Left cardiac atrium (tissue), 4 donors: ENCODE measurements at regions not wholly inside any gene's neighbourhood (a gene's known extent, or its start where the extent isn't known, plus 50 kb on each side); places are given as distances from the start of the nearest gene placed in this dataset.
A peak's percentile ranks its signal among the peaks of the same experiment; 100 is the strongest.

Experiments
- ATAC-seq, 2 donors: fragments of 200-7000 bp; cut with Tn5 transposase; one replicate each; pipeline ENCODE4 v1.9.1; 2020; ENCODE audit warnings: mild to moderate bottlenecking in 2 of 2, moderate library complexity in 2 of 2
- DNase-seq: peaks from one replicate; pipeline ENCODE4 v3.0.0-alpha.2; 2020
- intact Hi-C, 2 donors: fragments of 100-400 bp; cut with DNase I; formaldehyde crosslinking; loops; one replicate each; pipeline versions ENCODE4 v1.14.1 to v1.15.1; 2022 to 2023
- donor health status: DM: no; HTN: yes; CAD: no.
- donor health status: DM: no; HTN: yes; CAD: no; lungs with severe emphysema.
- donor health status: DM: yes; HTN: yes; CAD: no.
- donor health status: Dilated cardiomyopathy.

DNA sequence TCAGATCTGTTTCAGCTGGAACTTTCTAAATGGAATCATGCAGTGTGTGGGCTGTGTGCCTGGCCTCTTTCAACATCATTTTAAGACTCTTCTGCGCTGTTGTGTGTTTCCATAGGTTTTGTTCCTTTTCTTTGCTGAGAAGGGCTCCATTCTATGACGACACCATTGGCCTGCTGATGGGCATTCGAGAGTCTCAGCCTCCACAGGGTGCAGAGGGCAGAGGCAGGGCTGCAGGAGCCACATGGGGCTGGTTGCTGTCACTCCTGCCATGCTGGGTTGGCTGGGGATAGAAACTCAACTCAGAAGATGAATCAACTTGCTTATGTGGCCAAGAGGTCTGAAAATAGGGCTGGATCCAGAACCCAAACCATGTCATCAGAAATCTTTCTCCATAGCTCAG is 68.5 kb upstream of the SLCO4A1 start:
- intact Hi-C loops = no loop called here
- DNase-seq (no peak), ATAC-seq (no peak)

GRCh38 chr20:62574230-62574993 is 67.9 kb upstream of the SLCO4A1 start:
- ATAC-seq (no peak), DNase-seq (no peak)
- intact Hi-C loops = no loop called here

DNA sequence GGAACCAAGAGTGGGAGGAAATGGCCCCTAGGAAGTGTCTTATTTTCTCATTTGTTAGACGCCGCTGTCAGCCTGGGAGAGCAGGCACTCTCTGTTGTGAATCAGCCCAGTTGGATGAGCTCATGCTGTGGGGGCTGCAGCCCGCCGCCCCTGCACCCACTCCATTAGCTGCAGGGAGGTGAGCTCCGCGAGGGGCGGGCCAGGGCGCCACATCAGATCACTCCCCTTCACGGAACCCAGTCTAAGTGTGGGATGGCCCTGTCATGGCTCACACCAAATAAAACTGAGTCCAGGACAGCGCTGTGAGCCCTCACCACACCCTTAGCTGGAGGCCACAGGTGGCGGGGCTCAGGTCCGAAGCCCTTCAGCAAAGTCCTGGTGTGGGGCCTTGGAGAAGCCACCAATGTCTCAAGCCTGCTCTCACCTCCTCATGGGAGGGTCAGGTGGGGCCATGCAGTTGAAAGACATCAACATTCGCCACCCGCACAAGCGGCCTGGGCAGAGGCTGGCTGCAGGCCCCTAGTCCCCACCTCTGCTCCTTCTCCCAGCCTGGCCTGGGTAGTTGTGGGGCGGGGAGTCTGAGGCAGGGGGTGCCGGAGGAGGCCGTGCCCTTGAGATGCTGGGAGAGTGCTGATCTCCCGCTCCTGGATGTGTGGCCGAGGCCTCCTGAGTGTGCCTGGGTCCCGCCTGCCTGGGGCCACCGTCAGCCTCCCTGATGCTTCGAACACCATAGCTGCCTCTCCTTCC is 66.2 kb upstream of the SLCO4A1 start:
- intact Hi-C loops = no loop called here
- ATAC-seq (no peak), DNase-seq (no peak)

DNA sequence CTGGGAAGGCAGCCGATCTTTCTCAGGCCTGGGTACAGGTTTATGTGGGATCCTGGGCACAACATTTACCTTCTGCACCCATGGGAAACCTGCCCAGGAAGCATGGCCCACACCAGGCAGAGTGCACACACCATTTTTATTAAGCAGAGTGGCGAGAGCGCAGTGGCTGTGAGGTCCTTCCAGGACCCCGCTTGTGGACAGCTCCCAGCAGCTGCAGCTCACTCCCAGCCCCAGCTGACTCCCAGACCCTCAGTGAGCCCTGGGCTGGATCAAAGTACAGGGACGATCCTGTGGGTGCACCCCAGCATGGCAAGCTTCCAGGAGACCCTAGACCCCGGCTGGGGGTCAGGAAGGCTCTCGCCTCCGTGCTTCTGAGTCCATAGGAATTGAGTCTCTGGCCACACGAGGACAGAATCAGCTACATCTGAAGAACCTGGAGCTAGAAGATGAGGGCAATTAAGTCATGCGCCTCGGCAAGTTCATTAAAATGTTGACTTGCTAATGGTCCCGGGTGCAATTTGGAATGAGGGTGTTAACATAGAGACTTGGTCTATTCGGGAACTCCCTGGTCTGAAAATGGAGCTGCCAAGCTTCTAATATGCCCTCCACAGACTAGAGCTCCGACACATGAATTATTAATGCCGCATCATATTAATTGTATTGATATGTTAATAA is 65.4 kb upstream of the SLCO4A1 start:
- peak; percentile 8 to 55 for ATAC-seq
- intact Hi-C loops = no loop called here
- DNase-seq = no peak

GRCh38 chr20:62577490-62577836 is 64.8 kb upstream of the SLCO4A1 start:
- DNase-seq (no peak), ATAC-seq (peak; percentile 21 to 29)
- intact Hi-C loops = no loop called here

- ATAC-seq (peak in 1 of 2 donors; percentile 9), DNase-seq (no peak)
- intact Hi-C loops = no loop called here
Observed at GRCh38 chr20:62578294-62578897, 63.9 kb upstream of the SLCO4A1 start.

- DNase-seq (no peak), ATAC-seq (no peak)
- intact Hi-C loops = no loop called here
Observed at GRCh38 chr20:62580052-62580451, 62.3 kb upstream of the SLCO4A1 start.

DNA sequence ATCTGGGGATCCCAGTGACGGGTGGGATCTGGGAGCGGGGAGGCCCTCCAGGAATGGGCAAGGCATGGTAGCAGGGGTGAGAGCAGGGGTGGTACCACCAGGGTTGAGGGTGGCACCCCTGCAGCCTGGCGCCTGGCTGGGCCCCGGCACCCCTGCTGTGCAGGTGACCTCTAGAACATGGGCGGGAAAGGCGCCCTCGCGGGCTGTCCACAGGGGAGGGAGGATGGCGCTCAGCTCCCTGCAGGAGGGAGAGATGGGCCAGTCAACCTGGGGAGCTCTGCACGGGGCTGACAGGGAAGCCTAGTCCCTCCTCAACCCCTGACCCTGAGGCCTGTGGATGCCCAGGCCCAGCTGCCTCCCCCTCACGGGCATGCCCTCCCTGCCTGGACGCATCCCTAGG is 61.6 kb upstream of the SLCO4A1 start:
- peak in 1 of 2 donors; percentile 4 for ATAC-seq
- intact Hi-C loops = no loop called here
- no peak for DNase-seq

DNA sequence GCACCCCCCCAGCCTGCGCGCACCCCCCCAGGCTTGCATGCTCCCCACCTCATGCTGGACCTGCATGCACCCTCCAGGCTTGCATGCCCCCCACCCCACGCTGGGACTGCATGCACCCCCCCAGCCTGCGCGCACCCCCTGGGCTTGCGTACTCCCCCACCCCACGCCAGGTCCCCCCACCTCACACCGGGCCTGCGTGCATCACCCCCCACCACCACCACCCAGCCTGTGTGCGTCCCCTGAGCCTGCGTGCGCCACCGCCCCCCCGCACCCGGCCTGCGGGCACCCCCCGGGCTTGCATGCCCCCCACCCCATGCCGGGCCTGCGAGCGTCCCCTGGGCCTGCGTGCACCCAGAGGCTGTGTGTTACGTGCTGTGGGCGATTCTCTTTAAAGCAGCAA is 61.0 kb upstream of the SLCO4A1 start:
- no peak for DNase-seq
- intact Hi-C loops = no loop called here
- ATAC-seq = no peak

DNA sequence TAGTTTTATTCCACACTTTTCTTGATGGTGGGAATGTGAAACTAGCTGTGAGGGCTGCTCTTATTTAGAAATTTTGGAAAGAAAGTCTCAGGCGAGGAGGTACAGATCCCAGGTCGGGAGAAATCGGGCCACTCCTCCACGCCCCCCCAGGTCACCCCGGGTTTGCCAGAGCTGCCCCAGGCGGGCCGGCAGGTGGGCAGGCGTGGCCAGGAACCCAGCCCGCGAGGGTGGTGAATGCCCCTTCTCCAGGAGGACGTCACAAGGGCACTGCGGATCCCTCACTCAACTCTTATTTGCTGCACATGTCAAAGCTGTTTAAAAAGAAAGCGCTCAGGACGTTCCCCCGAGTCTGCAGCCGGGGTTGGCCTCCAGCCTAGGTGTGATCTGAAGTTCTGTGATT is 60.5 kb upstream of the SLCO4A1 start:
- intact Hi-C loops = no loop called here
- DNase-seq = no peak
- ATAC-seq = no peak

- intact Hi-C loops = no loop called here
- ATAC-seq (no peak), DNase-seq (no peak)
Observed at GRCh38 chr20:62583424-62583920, 58.8 kb upstream of the SLCO4A1 start.

- intact Hi-C loops = no loop called here
- DNase-seq (no peak), ATAC-seq (no peak)
Observed at GRCh38 chr20:62584671-62585460, 57.4 kb upstream of the SLCO4A1 start.

- DNase-seq = no peak
- ATAC-seq = no peak
- intact Hi-C loops = no loop called here
Observed at GRCh38 chr20:62585461-62585970, 56.8 kb upstream of the SLCO4A1 start.

- intact Hi-C loops = no loop called here
- no peak for ATAC-seq
Observed at GRCh38 chr20:62586799-62587198, 55.5 kb upstream of the SLCO4A1 start.

GRCh38 chr20:62587757-62588402 is 54.4 kb upstream of the SLCO4A1 start:
- intact Hi-C loops = no loop called here
- ATAC-seq = no peak
- DNase-seq = no peak

More at GRCh38 chr20:62586799-62587198, 55.5 kb upstream of the SLCO4A1 start:
- DNase-seq = no peak

GRCh38 chr20:62588458-62589149 is 53.7 kb upstream of the SLCO4A1 start:
- no peak for DNase-seq
- no peak for ATAC-seq
- intact Hi-C loops = no loop called here

- intact Hi-C loops = no loop called here
- ATAC-seq (no peak), DNase-seq (no peak)
Observed at GRCh38 chr20:62589150-62589498, 53.2 kb upstream of the SLCO4A1 start.

DNA sequence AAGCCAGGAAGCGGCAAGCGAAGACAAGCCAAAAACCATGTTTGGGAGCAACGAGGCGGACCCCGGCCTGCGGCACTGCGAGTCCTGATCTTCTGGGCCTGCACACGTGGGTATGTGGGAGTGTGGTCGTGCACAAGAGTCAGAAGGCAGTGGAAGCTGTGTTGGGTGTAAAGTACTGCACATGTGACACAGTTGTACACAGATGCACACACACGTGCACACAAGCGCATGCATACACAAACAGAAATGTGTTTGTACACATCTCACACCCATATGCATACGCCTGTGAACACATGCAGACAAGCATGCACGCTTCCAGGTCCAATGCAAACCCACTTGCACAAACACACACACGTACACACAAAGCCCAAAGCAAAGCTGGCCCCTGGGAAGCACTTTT is 52.6 kb upstream of the SLCO4A1 start:
- ATAC-seq = no peak
- DNase-seq = no peak
- intact Hi-C loops = no loop called here
